ENCODE measurements at regions not wholly inside any gene's neighbourhood (a gene's known extent, or its start where the extent isn't known, plus 50 kb on each side); places are given as distances from the start of the nearest gene placed in this dataset.
"Not testable (repeated sequence)": the region's sequence is repeated elsewhere in the genome, so short reads cannot be mapped to it uniquely, and the experiment has no call there.

DNA sequence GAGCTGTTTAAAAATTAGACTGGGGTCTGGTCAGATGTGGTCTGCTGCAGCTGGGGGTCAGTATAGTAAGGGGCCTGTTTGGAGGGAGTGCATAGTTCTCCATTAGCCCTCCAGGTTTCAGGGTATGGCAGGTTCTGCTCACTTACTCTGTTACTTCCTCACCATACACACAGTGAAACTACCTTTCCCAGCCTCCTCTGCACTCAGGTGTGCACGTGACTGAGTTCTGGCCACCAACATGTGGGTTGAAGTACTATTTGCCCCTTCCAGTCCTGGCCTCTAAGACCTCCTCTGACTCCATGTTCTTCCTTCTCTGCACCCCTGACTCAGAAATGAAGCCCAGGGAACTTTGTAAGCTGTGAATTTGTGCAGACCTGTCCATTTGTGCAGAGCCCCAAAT is 190.5 kb upstream of the CLINT1 start:
- ATAC-seq = no peak

DNA sequence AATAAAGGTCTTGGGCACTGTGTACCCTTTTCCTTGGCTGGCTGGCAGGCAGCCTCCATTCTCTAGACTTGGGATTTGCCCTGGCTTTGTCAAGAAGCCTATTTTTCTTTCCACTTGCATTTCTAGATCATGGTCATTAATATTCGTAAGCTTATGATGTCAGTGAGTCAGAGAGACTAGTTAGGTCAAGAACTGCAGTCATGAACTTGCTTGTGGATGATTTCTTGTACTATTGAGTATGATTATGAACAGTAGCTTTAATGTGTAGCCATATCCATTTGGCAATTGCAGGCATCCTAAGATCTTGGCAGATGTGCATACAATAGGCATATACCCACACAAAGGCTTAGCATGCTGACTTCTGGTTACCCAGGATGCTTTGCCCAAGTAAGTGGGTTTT is 186.8 kb upstream of the CLINT1 start:
- no peak for ATAC-seq

DNA sequence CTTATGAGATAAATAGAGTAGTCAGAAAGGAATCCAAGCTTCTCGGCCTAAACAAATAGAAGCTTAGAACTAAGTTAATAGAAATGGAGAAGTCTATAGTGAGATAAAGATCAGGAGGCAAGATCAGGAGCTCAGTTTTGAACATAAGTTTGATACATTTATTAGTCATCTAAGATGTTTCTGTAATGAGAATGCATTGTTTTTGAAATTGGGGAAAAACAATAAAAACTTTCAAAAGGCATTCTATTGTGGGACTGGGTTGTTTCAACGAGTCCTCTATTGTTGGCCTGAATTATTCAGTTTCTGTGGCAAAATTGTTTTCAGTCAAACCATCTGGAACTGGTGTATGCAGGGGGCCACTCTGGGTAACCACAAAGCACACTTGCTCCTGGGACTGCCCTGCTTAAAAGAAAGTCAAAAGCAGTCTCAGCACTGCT is 181.0 kb upstream of the CLINT1 start:
- ATAC-seq = no peak

DNA sequence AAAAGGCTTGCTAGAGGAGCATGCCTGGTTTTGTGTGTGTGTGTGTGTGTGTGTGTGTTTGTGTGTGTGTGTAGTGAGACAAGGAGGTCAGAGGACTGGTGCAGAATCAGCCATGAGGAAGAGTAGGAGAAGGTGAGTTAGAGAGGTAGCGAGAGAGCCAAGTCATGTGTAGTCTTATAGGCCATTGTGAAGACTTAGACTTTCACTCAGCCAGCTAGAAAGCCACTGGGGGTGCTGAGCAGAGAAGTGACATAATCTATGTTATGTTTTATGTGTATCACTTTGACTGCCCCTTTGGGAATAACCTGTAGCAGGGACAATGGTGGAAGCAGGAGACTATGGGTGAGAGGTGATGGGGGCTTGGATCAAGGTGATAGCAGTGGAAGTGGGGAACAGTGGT is 180.5 kb upstream of the CLINT1 start:
- ATAC-seq = no peak

DNA sequence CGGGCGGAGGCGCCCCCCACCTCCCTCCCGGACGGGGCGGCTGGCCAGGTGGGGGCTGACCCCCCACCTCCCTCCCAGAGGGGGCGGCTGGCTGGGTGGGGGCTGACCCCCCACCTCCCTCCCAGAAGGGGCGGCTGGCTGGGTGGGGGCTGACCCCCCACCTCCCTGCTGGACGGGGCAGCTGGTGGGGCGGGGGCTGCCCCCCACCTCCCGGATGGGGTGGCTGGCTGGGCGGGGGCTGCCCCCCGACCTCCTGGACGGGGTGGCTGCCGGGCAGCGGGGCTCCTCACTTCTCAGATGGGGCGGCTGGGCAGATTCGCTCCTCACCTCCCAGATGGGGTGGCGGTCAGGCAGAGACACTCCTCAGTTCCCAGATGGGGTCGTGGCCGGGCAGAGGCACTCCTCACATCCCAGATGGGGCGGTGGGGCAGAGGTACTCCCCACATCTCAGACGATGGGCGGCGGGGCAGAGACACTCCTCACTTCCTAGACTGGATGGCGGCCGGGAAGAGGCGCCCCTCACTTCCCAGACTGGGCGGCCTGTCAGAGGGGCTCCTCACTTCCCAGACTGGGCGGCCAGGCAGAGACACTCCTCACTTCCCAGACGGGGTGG is 178.1 kb upstream of the CLINT1 start:
- not testable (repeated sequence) for ATAC-seq

DNA sequence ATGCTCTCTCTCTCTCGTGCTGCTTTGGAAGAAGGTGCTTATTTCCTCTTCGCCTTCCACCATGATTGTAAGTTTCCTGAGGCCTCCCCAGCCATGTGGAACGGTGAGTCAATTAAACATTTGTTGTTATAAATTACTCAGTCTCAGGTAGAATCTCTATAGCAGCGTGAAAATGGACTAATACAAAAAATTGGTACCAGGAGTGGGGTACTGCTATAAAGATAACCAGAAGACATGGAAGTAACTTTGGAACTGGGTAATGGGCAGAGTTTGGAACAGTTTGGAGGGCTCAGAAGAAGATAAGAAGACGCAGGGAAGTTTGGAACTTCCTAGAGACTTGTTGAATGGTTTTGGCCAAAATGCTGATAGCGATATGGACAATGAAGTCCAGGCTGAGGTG is 175.6 kb upstream of the CLINT1 start:
- ATAC-seq = not testable (repeated sequence)

DNA sequence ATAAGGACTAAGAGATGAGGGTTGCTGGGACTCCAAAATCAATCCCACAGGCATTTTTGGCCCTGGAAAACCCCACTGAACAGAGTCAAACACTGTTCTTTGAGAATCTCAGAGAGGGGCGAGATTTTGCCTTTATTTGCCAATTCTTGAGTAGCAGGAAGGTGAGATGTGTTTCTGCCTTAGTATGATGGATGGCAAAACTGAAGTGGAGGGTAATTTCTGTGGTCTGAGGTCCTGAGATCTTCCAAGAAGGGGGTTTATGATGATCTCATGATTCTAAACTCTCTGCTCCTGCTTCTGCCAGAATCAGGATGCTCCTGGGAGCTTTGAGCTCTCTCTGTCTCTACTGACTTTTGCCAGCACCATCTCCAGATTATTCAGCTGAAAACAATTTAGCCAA is 174.8 kb upstream of the CLINT1 start:
- no peak for ATAC-seq

DNA sequence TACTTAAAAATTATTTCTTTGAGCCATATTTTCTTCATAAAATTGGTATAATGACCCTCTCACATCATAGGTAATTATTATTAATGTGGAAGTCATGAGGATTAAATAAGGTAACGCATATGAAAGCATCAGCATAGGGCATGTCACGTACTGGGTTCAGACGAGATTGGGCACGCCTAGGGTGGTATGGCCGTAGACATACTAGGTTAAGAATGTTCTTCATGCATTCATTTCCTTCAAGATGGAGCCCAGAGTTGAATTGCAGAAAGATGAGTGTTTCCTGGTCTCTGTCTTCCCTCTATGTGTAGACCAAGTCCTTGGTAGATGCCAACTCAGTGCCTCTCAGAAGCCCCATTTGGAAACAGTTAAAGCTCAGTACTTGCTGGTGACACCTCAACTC is 174.1 kb upstream of the CLINT1 start:
- no peak for ATAC-seq

DNA sequence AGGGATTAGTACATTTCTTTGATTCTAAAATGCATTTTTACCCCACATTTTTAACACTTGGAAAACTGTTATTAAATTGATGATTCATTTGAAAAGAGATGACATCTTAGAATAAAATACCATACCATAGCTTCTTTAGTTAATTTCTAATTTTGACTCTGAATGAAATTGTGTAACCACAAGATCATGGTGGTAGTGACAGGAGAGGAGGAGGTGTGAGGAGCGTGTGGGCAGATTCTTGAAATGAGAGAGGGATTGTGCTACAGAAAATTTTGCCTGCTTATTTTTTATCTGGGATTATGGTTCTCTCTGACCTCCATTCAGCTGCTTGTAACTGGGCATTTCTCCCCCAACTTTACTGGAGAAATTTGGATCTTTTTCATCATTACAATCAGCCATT is 173.3 kb upstream of the CLINT1 start:
- ATAC-seq = no peak

DNA sequence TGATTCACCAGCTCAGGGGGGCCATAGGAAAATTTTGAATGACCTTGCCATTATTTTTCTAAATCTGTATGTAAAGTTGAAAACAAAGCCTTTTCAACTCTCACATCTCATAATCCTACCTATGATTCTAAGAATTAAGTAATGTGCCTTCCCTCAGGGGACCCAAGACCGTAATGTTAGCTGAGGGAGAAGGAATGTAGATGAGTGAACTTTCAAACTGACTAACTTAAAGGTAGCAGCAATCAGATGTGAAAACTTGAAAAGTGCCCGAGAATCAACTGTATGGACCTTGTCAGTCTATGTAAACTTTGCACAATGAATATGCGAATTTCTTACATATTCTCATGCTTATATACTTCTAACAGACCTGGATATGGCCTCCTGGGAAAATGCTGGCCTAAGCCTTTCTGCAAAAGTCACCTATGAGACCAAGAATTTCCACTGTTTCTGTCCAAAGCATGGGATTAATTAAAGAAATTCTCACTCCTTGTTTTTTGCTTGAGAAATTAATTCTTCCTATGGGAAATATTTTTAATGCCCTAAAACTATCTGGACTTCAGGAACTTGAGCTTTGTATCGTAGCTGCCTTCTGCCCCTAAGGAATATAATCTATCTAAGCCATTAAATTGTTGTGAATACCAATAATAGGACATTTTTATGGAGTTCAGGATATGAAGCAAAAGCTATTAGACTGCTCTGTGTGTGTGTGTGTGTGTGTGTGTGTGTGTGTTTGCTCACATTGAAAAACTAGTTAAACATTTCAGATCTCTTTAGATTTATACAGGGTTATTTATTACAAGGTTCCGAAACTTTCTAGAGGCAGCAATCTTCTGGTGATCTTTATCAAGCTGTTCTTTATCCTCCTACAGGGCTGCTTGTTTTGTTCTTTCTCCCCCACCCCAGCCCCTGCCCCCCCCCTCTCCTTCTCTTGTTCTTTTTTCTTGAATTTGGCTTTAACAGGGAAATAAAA is 169.1 kb upstream of the CLINT1 start:
- no peak for ATAC-seq

DNA sequence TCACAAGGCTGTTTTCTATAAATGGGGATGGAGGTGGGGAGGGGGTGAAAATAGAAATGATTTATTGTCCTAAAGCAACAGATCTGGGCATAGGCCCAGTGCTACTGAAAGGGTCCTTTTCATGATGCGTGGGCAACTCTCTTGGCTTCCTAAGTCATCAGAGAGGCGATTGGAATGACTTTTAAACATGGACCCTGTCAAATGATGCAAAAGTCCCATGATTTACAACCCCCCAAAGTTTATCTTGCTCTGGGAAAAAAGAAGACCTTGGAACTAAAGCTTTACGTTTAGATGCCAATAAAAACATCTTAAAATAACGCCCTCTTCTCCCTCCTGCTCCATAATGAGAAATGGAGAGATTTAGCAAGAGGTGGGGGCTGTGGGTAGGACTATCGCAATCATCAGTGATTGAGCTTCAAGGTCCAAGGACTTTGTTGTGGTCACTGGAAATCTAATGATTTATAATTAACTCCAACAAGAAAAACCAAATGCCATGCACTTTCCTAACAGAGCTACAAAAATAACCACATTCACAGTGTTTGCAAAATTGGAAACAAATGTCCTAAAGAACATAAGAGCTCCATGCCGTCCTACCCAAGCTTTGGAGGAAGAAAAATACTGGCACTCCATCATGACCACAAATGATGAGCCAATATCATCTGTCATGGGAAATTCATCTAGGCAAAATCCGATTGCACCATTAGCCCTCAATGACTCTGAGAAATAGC is 167.5 kb upstream of the CLINT1 start:
- ATAC-seq = no peak

DNA sequence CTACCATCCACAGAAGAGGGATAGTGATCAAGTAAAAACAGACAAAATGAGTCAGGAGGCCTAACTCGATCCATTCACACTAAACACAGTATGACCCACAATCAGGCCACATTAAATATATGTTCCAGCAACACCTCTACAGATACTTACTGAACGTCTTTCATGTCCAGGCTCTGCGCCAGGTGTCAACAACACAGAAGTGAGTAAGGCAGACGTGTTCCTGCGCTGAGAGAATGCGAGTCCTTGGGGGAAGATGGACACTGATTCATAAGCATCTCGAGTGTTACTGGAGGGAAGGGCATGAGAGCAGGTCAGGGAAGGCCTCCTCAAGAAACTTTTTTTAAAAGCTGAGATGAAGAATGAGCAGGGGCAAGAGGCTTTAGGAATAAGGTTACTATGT is 164.3 kb upstream of the CLINT1 start:
- no peak for ATAC-seq

DNA sequence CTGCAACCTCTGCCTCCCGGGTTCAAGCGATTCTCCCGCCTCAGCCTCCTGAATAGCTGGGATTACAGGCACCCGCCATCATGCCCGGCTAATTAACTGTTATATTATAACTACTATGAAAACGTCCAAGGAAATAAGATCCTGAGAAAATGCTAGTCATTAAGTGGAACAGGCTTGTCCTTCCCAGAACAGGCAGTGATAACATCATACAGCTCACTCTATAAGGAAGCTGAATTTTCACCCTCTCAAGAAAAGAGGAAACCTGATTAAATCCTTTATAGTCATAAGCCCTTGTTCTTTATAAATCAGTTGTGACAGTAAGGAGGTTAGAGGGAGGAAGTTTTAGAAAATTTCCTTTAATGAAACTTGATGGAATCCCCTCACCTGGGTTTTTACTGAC is 163.9 kb upstream of the CLINT1 start:
- ATAC-seq = no peak

DNA sequence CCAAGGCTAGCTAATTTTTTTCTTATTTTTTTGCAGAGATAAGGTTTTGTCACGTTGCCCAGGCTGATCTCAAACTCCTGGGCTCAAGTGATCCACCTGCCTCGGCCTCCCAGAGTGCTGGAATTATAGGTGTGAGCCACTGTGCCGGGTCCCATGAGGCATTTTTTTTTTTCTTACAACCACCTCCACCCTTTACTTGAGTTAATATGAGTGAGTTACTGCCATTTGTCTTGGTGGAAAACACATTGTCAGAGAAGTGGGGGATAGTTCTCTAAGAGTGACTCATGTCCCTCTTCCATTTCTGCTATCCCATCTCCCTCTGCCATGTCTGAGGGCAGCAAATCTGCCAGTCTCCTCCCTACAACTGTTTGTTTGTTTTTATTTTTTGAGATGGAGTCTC is 163.4 kb upstream of the CLINT1 start:
- no peak for ATAC-seq

DNA sequence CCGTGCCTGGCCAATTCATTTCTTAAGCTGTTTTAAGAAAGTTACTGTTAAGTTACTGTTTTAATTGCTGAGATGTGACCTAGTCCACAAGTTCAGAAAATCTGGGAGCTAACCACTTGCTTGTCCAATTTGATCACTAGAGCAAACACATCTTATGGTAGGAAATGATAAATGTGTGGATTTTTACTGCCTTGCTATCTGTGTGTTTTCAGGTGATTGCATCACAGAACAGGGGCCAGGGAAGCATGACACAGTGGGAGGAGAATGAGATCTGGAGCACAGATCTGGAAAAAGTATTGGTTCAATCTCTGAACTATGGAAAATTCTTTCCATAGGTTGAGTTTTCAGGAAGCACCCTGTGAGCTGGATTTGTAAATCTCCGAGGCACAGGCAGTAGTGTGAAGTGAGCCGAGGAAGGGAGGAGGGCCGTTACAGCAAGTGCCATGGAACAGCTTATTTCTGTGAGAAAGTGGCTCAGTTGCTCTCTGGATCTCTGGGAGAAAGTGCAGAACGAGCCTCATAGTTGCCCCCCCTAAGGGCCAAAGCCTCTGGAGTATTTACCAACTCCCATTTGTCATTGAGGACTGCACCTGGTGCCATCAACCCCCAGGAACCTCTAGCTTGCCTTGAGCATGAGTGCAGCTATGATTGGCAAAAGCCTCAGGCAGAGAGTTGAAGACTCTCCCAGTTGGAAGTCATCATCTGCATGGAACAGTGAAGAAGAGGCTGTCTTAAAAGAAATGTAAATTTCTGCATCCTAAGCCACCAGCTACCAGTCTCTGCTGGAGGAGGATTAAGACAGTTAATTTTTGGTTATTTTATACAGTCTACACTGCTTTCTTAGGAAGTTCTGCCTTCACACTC is 161.8 kb upstream of the CLINT1 start:
- no peak for ATAC-seq

DNA sequence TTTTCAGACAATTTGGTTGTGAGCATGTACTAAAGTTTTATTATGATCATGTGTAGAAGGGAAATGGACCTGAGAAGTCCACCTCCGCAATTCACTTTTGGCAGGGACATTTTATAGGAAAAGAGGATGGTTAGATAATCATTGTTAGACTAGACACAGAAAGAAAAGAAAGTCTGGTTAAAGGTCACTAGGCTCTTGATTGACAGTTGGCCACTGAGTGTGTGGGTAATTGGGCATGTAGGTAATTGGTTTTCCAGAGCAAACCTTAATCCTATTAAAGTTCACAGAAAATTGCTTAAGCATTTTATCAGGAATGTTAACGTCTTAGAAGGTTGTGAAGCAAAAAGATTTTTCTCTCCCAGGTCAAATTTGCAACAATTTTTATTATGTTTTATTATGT is 158.5 kb upstream of the CLINT1 start:
- ATAC-seq = no peak

DNA sequence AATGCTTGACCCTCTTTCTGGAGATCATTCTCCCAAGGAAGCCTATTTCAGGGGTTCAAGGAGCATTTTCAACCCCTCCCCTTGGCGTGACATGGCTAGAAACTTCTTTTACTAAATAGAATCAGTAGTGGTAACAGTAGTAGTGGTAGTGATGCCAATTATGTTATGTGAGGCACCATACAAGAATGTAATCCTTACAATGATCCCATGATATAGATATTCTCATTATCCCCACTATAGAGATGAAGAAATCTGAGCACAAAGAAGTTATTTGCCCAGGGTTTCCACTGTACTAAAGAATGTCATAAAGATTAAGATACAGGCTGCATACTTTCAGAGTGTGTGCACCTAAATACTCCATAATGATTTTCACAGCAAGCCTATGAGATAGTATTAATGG is 155.4 kb upstream of the CLINT1 start:
- no peak for ATAC-seq

DNA sequence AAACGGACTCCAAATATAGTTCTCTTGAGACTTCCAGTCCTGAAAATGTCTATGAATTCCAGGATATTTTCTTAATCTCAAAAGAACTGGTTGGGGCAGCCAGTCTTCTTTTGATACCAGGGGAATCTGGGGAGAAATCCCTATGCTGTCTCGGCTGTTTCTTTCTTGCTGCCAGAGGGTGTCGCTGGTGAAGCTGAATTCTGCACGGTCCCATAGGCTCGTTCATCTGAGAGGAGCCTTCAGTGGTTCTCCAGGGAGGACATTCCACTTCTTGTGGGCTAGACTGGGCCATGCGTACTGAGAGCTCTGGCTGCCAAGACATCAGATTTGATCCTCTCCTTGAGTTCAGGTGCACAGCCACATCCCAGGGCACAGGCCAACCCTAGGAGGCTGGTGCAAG is 155.0 kb upstream of the CLINT1 start:
- ATAC-seq = no peak

DNA sequence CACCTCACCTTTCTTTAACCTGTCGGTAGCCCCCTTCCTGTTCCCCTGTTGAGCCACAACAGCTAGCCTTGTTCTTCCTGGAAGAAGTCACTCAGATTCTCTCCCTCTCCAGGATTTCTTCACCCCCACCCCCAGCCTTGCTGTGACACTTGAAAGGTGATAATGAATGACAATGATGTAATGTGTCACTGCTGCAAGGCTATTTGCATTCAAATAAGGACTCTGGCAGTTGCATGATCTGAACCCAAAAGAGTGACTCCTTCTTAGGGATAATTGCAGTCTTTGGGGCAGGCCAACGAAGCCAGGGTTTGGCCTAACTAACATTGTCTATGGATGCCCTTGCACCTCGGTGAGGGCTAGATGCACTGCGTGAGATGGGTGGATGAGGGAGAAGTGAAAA is 154.4 kb upstream of the CLINT1 start:
- ATAC-seq = no peak

DNA sequence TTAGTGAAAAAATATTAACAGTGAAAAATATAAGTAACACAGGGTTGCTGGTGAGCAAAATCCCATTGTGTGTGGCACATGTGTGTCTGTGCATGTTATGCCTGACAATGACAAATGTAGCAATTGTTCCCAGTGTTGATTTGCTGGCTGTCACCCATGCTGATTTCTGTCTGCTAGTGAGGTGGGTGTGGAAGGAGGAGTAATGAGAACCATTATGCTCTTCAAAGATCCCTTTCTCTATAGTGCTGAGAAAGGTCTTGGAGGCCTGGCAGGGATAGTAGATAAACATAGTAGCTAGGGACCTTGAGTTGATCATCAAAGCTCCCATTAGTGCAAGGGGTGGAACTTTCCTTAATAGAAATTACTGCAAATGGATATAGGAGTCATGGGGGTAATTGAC is 152.5 kb upstream of the CLINT1 start:
- ATAC-seq = no peak

DNA sequence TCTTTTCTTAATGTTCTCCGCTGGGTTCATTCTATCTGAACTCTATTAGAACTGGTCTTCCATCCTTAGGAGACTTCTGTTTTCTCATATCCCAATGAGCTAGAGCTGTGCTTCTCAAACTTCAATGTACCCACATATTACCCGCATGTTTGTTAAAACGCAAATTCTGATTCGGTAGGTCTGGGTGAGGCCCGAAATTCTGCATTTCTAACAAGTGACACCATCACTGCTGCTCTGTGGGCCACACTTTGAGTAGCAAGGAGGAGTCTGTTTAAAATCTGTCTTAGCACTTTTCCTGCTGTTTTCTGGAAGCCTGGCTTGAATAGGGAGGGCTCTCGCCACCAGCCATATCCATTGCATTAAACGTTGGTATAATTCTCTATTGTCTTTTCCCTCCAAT is 151.9 kb upstream of the CLINT1 start:
- no peak for ATAC-seq

DNA sequence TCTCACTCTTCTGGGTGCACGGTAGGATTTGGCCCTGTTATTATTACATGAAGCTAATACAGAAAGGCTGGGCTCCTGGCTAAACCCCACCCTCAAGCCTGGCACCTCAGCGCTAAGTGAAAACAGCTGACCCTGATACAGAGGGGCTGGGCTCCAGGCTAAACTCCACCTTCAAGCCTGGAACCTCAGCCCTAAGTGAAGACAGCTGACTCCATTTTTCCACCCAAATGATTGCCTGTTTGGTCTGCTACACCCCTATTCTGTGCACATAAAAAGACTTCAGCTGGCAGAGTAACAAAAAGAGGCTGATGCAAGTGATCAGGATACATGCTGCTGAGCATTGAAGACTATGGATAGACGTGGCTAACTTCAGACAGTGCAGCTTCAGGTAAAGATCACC is 148.4 kb upstream of the CLINT1 start:
- no peak for ATAC-seq

DNA sequence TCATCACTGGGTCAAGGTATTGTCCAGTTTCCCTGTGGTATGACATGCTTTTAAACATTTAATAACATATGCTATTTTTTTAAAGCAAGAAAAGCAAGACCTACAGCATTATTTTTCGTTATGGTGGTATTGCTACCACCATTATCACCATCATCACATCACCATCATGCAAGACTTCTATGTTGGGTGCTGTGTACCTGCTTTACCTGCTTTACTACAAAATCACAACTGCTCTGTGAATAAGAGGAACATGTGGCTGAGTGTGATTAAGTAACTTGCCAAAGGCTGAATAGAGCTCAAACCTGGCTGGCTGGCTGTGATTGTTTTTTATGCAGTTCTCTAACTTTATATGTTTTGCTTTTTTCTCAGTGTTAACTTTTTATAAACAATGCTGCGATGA is 140.8 kb upstream of the CLINT1 start:
- no peak for ATAC-seq

Measured in activated CD4-positive, CD25-positive, alpha-beta regulatory T cell treated with anti-CD3 and anti-CD28 coated beads, Interleukin-2, amount 50 U/mL, for 24 hours (primary cell).